ENCODE measurements at regions not wholly inside any gene's neighbourhood (a gene's known extent, or its start where the extent isn't known, plus 50 kb on each side); places are given as distances from the start of the nearest gene placed in this dataset.

DNA sequence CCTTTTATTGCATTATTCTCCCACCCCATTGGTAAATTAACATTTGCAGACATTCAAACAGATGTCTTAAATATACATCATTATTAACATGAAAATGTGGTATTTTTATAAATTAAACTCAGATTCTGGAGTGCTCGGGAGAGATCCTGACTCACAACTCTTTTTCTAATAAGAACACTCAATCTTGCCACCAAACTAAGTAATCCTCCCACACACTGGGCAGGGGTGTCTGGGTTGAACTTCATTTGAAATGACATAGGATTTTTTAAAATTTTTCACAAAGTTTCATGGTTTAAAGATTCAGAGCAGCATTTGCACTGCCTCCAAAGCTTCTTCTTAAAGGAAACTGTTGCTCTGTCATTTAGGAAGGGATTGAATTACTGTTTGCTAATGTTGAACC, 754.3 kb downstream of the MECOM start:
- FAIRE-seq (no peak), DNase-seq (ENCODE audit: insufficient read length, low spot score) (no peak)

DNA sequence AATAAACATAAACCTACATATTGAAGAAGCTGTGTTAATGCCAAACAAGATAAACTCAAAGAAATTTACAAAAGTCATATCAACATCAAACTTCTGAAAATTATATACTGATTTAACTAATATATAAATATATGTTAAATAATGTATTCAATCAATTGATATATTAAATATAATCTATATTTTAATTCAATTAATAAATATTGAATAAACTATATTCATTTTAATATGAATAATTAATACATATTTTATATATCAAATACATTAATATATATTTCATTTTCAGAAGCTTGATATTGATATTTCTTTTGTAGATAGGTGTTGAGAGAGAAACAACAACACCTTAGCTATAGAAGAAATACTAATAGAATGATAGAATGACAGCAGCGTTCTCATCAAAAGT, 768.1 kb downstream of the MECOM start:
- FAIRE-seq = no peak

DNA sequence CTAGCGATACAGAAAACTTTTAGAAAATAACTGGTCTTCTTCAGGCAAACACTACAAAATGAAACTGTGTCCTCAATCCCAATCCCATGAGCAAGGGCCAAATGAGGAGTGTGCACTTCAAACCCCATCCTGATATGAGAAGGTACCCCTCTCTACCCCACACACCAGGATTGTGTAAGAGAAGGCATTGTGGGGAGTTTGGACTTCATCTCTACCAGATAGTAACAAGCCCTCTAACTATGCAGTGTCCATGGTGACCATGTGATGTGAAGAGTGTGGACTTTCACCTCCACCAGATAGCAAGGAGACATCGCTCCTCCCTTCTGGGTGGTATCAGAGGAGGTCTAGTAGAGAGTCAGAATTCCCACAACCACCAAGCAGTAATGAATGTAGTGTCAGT, 769.3 kb downstream of the MECOM start:
- no peak for FAIRE-seq
- no peak for DNase-seq (ENCODE audit: insufficient read length, low spot score)

More for the DNA sequence above, 768.1 kb downstream of the MECOM start:
- no peak for DNase-seq (ENCODE audit: insufficient read length, low spot score)

DNA sequence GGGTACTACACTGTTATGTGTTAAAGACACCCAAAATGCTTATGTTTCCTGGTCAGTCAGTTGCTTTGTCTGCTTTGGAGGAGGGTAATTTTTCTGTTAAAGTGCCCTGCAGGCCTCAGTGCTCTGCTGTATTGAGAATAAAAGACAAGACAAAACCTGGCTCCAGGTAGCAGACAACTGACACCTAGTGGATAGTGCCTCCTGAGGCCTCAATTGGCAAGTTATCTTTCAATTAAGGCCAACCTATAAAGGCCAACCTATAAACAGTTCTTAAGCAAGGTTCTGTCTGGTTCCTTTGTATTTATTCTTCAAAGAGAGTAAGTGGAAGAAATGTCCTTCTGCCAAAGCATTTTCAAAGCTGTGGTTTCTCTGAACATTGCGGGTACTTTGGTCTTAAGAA, 773.8 kb downstream of the MECOM start:
- FAIRE-seq (no peak), DNase-seq (ENCODE audit: insufficient read length, low spot score) (no peak)

DNA sequence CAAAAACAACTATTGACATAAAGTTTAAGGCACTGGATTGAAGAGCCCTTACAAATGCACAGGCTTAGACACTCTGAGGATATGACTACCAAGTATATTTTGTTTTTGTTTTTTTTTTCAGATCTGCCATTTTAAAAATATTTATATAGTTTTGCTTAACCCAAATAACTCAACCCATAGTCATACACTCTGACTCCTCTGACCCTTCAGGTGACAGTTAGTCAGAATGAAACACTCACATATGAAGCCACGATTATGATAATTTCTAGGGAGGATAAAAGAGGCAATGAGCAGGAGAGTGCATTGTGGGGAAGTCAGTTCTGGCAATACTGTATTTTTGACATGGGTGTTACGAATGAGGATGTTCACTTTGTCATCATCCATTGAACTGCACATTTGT, 774.7 kb downstream of the MECOM start:
- FAIRE-seq = no peak
- DNase-seq (ENCODE audit: insufficient read length, low spot score) = no peak

DNA sequence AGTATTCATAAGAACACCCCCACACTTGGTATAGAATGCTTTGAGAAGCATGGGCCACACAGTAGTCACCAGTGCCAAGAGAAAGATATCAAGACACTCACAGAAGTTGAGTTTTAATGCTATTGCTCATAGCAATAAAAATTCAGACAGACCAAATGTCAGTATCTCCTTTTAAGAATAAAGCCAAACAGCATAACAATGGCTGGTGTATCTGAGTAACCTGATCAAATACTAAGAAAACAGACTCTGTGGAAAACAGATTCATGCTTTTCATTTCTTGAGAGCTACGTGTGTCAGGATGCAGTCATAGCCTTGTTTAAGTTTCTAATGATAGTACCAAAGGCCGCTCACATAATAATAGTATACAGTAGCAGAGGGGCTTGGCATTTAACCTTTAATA, 778.5 kb downstream of the MECOM start:
- FAIRE-seq (no peak), DNase-seq (ENCODE audit: insufficient read length, low spot score) (no peak)

DNA sequence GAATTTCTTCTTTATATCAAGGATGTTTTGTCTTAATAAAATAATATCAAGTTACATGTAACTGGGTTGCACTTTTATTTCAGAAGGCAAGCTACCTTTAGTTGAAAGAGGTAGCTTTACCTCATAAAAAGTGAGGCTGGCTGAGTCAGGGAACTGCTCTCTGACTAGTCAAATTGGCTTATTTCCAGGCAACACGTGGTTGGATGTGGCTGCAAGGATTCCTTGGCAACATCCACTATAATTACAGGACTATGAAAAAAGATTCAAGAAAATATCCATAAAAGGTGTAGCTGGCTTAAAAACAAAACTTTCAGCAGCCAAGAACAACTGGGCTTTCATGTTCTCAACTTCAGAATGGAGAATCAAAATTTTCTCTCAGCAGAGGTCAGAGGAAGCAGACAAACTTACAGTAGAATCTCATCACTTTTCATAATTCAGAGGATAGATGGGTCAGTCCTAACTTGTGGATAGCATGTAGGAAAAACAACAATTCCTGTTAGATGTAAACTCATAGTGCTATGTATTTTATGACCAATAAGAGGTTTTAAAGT, 779.1 kb downstream of the MECOM start:
- DNase-seq (ENCODE audit: insufficient read length, low spot score) (no peak), FAIRE-seq (no peak)

DNA sequence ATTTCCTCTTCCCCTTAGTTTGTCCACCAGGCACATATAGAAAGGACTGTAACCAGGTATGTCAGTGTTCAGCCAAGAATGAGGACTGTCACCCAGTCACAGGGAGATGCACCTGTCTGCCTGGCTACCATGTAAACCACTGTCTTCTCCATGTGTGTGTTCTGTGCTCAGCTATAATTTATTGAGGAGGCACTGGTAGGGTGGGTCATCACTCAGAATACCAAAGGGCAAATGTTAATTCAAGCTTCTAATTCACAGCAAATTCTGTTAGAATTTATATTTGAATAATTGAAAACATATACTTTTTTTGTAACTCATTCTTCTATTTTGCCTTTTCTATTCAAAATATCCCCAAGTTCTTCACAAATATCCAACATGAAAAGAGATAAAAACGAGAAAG, 780.4 kb downstream of the MECOM start:
- no peak for FAIRE-seq
- DNase-seq (ENCODE audit: insufficient read length, low spot score) = no peak

DNA sequence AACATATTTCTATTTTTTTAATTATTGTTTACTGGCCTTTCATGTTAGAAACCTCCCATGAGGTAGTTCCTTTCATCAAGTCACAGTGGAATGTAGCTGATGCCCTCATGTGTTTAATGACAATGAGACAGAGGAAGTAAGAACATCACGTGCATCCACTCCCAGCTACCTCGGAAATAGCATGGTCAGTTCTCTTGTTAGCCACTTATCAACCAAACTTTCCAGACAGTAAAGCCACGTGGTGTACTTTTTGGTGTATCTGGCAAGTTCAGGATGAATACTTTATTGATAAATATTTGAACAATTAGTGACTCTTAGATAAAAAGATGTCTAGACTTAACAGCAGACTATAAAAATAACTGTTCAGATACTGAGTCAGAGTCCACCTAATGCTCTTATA, 781.7 kb downstream of the MECOM start:
- DNase-seq (ENCODE audit: insufficient read length, low spot score) (no peak), FAIRE-seq (no peak)

DNA sequence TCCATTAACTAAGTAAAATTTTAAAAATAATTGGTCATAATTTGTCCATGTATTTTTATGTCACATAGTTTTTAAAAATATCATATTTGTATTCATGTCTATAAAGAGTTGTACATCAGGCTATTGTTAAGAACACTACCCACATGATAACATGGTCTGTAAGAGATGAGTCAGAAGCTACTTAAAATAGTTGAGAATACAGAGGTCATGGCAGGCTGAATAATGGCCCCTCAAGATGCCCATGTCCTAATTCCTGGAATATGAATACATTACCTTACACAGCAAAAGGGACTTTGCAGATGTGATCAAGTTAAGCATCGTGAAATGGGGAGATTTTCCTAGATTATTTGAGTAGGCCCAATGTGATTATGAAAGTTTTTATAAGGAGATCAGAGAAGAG, 782.9 kb upstream of the GOLIM4 start:
- DNase-seq (ENCODE audit: insufficient read length, low spot score) = no peak
- FAIRE-seq = no peak

DNA sequence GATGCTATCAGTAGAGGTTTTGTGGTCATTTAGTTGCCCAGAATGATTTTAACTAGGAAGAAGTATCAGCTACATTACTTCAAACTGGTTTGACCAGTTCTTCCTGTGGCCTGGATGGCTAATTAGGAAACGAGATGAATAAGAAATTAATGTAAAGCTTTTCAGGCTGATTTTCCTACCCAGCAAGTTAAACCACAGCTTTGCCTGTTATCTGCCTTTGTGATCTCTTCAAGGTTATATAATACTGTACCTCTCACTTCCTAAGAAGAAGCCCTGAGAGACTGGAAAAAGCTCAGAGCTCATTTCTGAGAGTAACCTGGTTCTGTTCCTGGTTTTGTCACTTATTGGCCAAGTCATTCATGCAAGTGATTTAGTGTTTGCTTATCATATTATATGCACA, 782.2 kb upstream of the GOLIM4 start:
- no peak for DNase-seq (ENCODE audit: insufficient read length, low spot score)
- FAIRE-seq = no peak

DNA sequence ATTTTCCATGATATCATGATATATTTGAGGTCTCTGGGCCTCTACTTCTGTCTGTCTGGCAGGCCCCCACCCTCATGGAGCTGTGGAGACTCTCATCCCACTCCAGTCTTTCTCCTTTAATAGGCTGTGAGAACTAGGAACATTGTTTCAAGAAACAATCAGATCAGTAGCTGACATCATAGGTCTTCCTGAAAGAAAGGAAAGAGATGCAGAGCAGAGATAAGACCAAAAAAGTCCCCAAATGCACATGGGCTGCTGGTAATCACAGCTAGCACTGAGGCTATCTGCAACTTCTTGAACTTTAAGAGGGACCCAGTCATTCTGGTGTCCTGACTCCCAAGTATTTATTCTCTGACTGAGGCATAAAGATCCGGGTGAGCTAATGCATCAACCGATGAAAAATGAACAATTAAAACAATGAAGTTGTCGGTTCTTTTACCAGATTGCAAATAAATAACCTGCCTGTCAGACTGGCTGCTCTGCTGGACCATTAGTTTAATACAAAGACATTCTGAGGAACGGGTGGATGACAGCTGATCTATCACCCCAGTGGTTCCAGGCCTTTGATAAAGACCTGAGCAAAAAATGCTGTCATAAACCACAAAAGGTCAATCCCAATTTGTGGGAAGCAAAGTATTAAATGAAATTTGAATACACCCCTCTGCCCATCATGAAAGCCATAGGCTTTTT, 780.8 kb upstream of the GOLIM4 start:
- DNase-seq (ENCODE audit: insufficient read length, low spot score) (no peak), FAIRE-seq (no peak)

DNA sequence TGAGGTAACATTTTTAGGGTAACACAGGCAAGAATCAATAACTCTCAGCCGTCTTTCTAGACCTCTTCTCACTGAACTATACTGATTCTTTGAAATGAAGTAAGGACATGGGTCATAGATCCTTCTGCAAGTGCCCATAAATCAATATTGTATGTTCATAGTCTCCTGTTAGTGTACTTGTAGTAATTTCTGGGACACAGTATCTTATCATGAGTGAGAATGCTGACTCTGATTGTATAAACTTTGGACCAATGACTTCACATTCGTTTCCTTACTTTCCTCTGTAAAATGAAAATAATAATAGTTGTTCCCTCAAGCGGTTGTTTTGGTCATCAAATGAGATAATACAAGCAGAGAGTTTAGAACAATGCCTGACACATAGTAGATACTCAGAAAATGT, 777.1 kb upstream of the GOLIM4 start:
- no peak for FAIRE-seq

DNA sequence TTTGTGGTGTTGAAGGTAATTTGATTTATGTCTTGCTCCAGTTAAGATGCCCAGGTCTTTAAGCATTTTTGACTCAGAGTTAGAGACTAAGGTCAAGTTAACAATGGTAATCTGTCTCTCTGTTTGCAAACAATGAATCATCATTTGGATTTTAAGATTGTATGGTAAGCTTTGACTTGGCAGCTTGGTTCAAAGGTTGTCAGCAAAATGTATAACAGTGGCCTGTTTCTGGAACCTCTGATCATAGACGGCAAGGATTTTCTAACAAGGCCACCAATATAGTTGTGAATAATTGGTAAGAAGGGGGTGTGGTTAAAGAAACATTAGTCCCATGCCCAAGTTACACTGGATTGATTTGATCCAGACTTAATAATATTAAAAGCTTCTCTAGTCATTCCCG, 775.2 kb upstream of the GOLIM4 start:
- DNase-seq (ENCODE audit: insufficient read length, low spot score) (no peak), FAIRE-seq (no peak)

More for the DNA sequence above, 777.1 kb upstream of the GOLIM4 start:
- DNase-seq (ENCODE audit: insufficient read length, low spot score) = no peak

DNA sequence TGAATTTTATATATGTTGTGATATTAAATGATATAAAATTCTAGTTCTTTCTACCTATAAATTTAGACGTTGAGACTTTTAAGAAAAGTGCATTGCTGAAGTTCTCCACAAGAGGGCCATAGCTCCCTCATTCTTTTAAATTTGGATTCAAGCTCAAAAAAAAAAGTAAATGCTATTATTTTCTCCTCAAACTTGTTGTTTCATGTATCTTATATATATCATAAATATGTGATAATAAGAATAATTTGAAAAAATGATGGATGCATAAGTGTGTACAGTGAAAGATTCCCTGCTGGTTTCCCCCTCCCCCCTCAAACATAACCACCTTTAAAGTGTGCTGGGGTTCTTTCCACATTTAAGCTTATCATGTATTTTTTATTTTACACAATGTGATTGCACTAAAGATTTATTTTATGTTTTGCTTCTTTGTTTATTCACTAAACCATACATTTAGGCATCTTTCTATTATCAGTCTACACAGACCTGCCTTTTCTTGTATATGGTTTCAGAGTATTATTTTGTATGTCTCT, 769.4 kb upstream of the GOLIM4 start:
- no peak for FAIRE-seq
- DNase-seq (ENCODE audit: insufficient read length, low spot score) = no peak

DNA sequence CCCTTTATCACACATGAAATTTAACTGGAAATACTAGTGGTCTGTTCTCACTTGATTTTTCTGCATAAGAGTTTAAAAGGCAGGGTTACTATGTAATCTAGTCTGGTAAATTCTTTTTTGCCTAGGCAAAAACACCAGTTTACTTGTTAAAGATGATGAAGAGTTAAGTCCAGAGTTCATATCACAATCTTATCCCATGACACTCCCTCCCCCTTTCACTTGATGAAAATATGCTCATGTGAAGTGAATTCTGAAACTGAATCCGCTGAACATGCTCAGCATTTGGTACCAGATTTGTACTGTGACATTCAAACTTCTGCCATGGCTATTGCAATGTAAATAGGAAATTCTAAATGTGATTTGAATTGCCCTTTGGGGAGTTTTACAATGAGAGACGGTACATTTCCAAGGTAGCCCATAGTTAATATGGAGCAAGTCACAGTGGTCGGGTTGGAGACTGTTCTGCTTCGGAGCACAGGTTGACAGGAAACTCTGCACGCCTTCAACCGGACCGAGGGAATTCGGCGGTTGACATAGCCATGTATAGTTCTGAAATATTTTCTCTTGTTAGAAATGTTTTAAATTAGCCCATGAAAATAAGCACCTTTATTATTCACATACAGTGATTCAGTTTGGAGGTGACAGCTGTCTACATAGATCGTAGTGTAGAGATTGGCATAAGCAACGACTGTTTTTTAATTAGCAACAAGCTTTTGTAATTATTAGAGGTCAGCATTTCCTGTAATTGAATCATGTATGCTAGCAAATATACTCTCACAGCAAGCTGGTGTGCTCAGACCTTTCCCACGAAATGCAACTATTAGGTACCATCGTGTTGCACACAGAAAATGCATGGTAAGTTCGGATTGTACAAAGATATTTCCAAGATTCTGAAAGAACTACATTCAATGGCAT, 768.6 kb upstream of the GOLIM4 start:
- no peak for DNase-seq (ENCODE audit: insufficient read length, low spot score)
- FAIRE-seq = no peak

DNA sequence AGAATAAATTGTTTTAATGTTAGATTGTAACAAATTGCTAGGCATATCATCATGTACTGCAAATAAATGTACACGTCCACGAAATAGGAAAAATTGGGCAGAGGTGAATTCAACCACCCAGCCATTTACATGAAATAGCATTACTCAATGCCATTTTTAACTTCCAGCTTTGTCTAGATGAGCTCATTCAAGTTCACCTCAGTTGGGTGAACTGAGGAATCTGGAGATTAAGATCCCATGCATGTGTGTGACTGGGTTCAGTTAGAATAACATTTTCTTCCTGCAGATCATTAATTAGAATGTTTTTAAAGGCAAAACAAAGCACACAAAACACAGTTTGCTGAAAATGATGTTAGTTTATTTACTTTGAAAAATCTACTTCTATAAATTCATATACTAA, 767.8 kb upstream of the GOLIM4 start:
- FAIRE-seq = no peak
- DNase-seq (ENCODE audit: insufficient read length, low spot score) = no peak

DNA sequence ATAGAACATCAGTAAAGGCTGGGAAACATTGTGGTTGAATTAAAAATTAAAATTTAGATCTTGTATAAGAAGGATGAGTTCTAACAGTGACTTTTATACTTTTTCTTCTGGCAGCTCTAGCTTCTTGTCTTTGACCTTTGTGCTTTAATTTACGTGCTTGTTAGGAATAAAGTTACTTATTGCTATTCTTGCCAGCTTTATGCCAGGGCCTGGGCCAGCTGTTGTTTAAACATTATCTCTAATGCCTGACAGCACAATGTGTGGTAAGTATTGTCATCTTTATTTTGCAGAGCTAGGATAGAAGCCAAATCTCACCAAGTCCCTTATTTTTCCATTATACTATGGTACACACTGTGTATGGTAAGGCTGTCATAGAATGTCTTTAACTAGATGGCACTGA, 766.7 kb upstream of the GOLIM4 start:
- FAIRE-seq = no peak
- DNase-seq (ENCODE audit: insufficient read length, low spot score) = no peak

DNA sequence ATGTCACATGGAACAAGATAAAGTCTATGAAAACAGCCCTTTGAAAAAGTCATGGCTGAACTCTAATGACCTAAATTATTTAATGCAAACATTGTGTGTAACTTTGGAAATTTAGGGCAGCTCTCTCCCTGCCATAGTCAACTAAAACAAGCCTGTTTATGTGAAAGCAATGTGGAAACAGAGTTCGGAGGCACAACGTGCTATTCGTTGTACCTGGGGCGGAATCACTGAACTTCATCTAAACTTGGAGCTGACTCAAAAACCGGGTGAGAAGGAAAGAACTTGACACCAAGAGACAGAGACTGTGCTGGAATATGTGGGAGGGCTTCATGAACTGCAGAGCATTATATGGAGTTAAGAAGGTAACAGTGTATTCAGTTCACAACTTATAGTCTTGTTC, 764.9 kb upstream of the GOLIM4 start:
- FAIRE-seq = no peak
- DNase-seq (ENCODE audit: insufficient read length, low spot score) = no peak

DNA sequence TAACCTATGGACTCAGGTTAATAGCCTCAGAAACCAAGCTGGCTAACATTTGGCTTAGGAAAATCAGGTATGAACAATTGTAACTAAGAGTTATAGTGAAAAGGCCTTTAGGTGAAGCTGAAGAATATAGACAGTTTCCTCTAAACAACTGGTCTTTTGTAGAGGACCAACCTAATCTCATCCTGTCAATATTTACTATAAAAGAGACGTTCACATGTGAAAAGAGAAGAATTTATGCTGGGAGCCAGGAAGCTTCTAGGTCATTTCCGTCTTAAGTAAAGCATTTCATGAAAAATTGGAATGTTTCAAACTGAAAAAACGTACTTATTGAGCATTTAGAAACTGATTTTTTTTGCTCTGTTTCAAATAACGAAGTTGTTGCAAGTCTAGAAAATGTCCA, 764.3 kb upstream of the GOLIM4 start:
- no peak for DNase-seq (ENCODE audit: insufficient read length, low spot score)
- no peak for FAIRE-seq

DNA sequence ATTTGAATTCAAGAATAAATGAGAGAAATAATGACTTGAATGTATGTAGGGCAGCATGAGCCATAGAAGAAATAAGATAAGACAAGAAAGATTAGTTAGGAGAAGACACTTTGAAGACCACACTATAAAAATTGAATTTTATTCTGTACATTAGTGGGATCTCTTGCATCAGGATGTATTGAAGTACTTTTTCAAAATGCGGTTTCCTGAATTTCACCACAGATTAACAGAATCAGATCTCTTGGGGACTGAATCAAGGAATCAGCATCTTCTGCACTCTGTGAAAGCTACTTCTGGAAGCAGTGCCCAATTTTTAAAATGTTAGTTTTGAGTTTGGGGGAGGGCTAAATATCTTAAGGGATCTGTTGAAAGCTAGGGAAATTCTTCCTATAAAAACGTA, 763.9 kb upstream of the GOLIM4 start:
- DNase-seq (ENCODE audit: insufficient read length, low spot score) = no peak
- no peak for FAIRE-seq

DNA sequence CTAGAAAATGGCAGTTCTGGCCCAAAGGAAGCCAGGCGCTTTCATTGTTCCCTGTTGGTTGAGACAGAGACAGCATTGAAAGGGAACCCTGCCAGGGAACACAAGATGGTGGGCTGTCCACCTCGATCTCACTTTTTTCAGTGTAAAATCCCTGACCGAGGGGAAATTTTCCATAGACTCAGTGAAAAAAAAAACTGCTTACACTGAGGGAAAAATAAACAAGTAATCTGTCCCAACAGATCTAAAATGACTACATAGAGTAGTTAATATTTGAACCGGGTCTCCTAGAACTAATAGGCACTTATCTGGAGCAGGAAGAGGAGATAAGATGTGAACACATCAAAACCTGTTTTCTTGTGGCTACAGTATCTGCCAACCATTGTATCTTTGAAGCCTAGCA, 763.4 kb upstream of the GOLIM4 start:
- FAIRE-seq = no peak
- DNase-seq (ENCODE audit: insufficient read length, low spot score) = no peak

All from GM19239 (cell line).